ENCODE measurements at regions not wholly inside any gene's neighbourhood (a gene's known extent, or its start where the extent isn't known, plus 50 kb on each side); places are given as distances from the start of the nearest gene placed in this dataset.

DNA sequence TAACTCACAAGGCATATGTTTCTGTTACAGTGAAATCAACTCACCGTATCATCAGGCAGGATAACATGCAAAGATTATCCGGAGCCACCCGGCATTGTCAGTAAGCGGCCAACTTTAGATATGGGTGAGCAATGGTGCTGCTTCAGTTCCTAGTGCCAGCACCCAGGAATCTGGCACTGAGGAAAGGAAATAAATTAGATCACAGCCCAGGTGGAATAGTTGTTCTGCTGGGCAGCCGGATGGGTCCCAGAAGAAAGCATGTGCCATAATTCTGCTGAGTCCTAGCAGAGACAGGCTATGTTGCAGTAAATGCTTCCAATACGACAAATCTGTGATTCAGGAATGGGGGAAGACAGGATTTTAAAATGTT, 183.6 kb upstream of the SPTLC3 start:
- TF ChIP-seq, protein P1, sequence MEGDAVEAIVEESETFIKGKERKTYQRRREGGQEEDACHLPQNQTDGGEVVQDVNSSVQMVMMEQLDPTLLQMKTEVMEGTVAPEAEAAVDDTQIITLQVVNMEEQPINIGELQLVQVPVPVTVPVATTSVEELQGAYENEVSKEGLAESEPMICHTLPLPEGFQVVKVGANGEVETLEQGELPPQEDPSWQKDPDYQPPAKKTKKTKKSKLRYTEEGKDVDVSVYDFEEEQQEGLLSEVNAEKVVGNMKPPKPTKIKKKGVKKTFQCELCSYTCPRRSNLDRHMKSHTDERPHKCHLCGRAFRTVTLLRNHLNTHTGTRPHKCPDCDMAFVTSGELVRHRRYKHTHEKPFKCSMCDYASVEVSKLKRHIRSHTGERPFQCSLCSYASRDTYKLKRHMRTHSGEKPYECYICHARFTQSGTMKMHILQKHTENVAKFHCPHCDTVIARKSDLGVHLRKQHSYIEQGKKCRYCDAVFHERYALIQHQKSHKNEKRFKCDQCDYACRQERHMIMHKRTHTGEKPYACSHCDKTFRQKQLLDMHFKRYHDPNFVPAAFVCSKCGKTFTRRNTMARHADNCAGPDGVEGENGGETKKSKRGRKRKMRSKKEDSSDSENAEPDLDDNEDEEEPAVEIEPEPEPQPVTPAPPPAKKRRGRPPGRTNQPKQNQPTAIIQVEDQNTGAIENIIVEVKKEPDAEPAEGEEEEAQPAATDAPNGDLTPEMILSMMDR (IDR thresholded peaks at IDR 0.05; ENCODE audit: extremely low read depth, missing control alignments), result no peak
- DNase-seq (ENCODE audit: low spot score), result no peak

DNA sequence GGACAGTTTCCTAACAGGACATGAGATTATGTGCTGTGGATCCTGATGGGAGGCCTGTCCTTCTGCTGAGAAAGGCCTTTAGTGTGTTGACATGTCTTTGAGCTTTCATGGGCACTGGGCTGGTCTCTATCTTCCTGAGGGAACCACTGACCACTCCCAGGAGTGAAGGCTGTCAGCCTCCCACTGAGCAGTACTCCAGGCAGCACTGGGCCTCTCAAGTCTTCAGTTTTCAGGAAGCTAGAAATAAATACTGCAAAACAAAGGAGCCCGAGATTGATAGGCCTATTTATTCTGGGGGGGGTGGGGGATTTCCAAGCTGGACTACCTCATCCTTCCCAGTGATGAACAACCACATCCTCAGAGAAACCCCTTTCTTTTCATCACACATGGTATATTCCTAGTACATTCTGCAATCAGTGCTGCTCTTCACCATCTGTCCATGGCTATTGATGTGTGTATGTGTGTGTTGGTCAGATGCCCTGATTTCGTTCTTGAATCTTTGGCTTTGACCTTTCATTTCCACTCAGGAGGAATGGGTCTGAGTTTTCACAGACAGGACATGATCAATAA, 180.9 kb upstream of the SPTLC3 start:
- TF ChIP-seq, protein P1 (IDR thresholded peaks at IDR 0.05; ENCODE audit: extremely low read depth, missing control alignments), result no peak
- DNase-seq (ENCODE audit: low spot score), result no peak

DNA sequence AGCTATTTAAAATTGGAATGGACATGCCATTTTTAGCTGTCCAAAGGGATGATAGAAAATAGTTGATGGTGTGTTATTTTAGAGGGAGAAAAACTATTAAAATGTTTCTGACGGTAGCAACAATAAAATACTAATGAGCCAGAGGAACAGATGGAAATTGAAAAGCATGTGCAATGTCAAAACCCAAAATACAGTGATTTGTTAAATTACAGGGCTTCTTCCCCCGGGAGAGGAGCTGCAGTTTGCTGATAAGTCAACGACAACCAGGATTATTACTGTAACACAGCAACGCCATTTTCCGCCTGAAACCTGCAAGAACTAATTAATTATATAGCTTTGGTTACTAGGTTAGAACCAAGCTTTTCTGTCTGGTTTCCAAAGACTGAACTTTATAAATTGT, 179.6 kb upstream of the SPTLC3 start:
- TF ChIP-seq, protein P1 (IDR thresholded peaks at IDR 0.05; ENCODE audit: extremely low read depth, missing control alignments), result no peak
- no peak for DNase-seq (ENCODE audit: low spot score)

DNA sequence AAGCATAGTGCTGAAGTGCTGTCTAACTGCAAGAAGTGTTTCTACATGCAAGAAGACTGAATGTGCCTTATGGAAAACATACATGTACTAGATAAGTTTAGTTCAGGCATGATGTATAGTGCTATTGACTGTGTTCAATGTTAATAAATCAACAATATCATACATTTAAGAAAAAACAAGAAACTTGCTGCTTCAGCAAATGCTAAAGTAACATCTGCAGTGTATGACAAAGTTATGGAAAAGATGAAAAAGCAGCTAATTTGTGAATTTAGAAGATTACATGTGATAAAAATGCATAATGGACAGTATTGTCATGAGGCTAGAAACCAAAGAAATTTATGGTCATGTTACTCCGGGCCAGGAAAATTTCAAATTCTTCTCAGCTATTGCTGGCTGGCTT, 174.9 kb upstream of the SPTLC3 start:
- DNase-seq (ENCODE audit: low spot score), result no peak
- TF ChIP-seq, protein P1 (IDR thresholded peaks at IDR 0.05; ENCODE audit: extremely low read depth, missing control alignments), result no peak

DNA sequence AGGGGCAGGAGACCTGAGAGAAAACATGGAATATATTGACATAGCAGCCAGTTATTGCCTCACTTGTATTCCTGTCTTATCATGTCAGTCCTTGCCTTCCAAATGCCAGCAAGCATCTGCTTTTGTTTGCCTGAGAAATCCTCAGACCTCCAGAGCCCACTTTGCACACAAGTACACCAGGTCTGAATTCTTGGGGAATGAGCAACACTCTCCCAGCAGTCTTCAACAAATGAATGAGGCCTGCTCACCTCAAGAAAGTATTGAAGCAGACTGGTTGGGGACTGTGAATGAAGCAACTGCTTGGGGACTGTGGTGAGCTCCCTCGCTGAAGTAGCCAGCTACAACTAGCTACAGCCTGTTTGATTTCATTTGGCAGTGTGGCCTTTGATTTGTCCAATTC, 172.8 kb upstream of the SPTLC3 start:
- TF ChIP-seq, protein P1 (IDR thresholded peaks at IDR 0.05; ENCODE audit: extremely low read depth, missing control alignments), result no peak
- no peak for DNase-seq (ENCODE audit: low spot score)

DNA sequence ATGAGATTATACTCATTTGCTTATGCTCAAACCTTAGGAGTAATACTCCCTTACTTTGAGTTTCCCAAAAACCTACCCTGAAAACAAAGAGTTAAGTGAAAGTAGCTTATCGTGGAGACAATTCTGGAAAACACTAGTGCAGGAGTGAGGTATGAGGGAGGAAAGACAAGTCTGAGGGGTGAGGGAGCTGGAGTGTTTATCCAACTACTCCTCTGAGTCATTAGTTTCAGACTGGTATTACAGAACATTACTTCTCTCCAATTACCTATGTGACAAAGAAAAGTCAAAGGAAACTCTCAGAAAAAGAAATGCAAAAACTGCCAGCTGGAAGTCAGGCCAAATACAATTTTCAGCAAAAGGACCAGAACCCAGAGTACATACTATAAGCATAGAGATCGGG, 171.1 kb upstream of the SPTLC3 start:
- no peak for DNase-seq (ENCODE audit: low spot score)
- TF ChIP-seq, protein P1 (IDR thresholded peaks at IDR 0.05; ENCODE audit: extremely low read depth, missing control alignments), result no peak

DNA sequence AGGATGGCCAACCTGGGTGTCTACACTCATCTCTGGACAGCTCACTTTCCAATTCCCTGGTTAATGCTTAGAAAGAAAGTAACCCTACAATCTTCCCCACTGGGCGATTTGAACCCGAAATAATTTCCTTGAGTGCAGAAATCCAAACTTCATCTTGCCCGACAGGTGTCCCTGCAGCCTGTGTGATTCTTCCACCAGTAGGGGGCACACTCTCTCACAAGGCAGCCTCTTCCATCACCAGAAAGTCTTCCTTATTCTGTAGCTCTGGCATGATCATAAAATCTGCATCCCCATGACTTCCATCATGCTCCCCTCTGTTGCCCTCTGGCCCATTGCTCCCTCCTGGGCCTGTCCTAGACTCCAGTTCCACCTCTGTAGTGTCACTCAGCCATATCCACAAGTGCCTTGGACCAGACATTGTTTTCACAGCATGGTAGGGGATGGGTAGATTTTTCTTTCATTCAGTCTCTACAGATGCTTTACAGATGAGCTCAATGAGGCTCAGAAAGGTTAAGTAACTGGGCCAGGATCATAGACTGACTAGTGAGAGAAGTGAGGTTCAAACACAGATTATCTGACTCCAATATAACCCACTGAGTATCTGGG, 170.4 kb upstream of the SPTLC3 start:
- TF ChIP-seq, protein P1 (IDR thresholded peaks at IDR 0.05; ENCODE audit: extremely low read depth, missing control alignments), result peak; percentile 44
- DNase-seq (ENCODE audit: low spot score), result no peak

All from GM20000 (cell line).